ENCODE measurements at regions not wholly inside any gene's neighbourhood (a gene's known extent, or its start where the extent isn't known, plus 50 kb on each side); places are given as distances from the start of the nearest gene placed in this dataset.

GRCh38 chr11:131242476-131243000 lies 127.9 kb upstream of the NTM start:
- intact Hi-C loops (cut with DNase I, micrococcal nuclease) = no loop called here
- Histone ChIP-seq H3K4me3 (no peak overlapping the region), H3K9me3 (no peaks in the 10 kb centered on the region), H3K4me1 (ENCODE audit: low read depth) (no peaks in the 10 kb centered on the region), H3K36me3 (ENCODE audit: low read depth) (no peaks in the 10 kb centered on the region)
- ATAC-seq (no peak), DNase-seq (no peak)
- TF ChIP-seq CTCF (IDR thresholded peaks at IDR 0.05) = no peak

- no peak for TF ChIP-seq CTCF (IDR thresholded peaks at IDR 0.05)
- ATAC-seq (no peak), DNase-seq (no peak)
- Histone ChIP-seq H3K36me3 (ENCODE audit: low read depth) (no peaks in the 10 kb centered on the region), H3K4me3 (no peak overlapping the region), H3K9me3 (no peaks in the 10 kb centered on the region), H3K4me1 (ENCODE audit: low read depth) (no peaks in the 10 kb centered on the region)
- intact Hi-C loops (cut with DNase I, micrococcal nuclease) = no loop called here
These were observed 124.3 kb upstream of the NTM start for GRCh38 chr11:131246156-131246555.

- Histone ChIP-seq H3K9me3 (no peaks in the 10 kb centered on the region), H3K36me3 (ENCODE audit: low read depth) (no peaks in the 10 kb centered on the region), H3K4me1 (ENCODE audit: low read depth) (no peaks in the 10 kb centered on the region), H3K4me3 (no peak overlapping the region)
- no peak for TF ChIP-seq CTCF (IDR thresholded peaks at IDR 0.05)
- peak in 2 of 3 donors; percentile 60 to 64 for DNase-seq
- ATAC-seq = peak; percentile 77
- intact Hi-C loops (cut with DNase I, micrococcal nuclease) = no loop called here
These were observed 123.8 kb upstream of the NTM start for GRCh38 chr11:131246663-131247062.

GRCh38 chr11:131248588-131248987 lies 121.8 kb upstream of the NTM start:
- ATAC-seq = no peak
- no peak for TF ChIP-seq CTCF (IDR thresholded peaks at IDR 0.05)
- intact Hi-C loops (cut with DNase I, micrococcal nuclease) = no loop called here
- no peaks in the 10 kb centered on the region for H3K9me3 ChIP-seq
- H3K4me3 ChIP-seq = no peak overlapping the region
- H3K36me3 ChIP-seq (ENCODE audit: low read depth) = no peaks in the 10 kb centered on the region
- DNase-seq = no peak
- H3K4me1 ChIP-seq (ENCODE audit: low read depth) = no peaks in the 10 kb centered on the region

- no peak for ATAC-seq
- TF ChIP-seq CTCF (IDR thresholded peaks at IDR 0.05) = no peak
- Histone ChIP-seq H3K4me1 (ENCODE audit: low read depth) (no peaks in the 10 kb centered on the region), H3K36me3 (ENCODE audit: low read depth) (no peaks in the 10 kb centered on the region), H3K4me3 (no peak overlapping the region), H3K9me3 (no peaks in the 10 kb centered on the region)
- DNase-seq = no peak
- intact Hi-C loops (cut with DNase I, micrococcal nuclease) = no loop called here
These were observed 117.2 kb upstream of the NTM start for GRCh38 chr11:131253142-131253655.

GRCh38 chr11:131253656-131254151 lies 116.7 kb upstream of the NTM start:
- Histone ChIP-seq H3K4me1 (ENCODE audit: low read depth) (no peaks in the 10 kb centered on the region), H3K9me3 (no peaks in the 10 kb centered on the region), H3K4me3 (no peak overlapping the region), H3K36me3 (ENCODE audit: low read depth) (no peaks in the 10 kb centered on the region)
- TF ChIP-seq CTCF (IDR thresholded peaks at IDR 0.05) = no peak
- no peak for ATAC-seq
- no peak for DNase-seq
- intact Hi-C loops (cut with DNase I, micrococcal nuclease) = no loop called here
